ENCODE measurements at regions not wholly inside any gene's neighbourhood (a gene's known extent, or its start where the extent isn't known, plus 50 kb on each side); places are given as distances from the start of the nearest gene placed in this dataset.

DNA sequence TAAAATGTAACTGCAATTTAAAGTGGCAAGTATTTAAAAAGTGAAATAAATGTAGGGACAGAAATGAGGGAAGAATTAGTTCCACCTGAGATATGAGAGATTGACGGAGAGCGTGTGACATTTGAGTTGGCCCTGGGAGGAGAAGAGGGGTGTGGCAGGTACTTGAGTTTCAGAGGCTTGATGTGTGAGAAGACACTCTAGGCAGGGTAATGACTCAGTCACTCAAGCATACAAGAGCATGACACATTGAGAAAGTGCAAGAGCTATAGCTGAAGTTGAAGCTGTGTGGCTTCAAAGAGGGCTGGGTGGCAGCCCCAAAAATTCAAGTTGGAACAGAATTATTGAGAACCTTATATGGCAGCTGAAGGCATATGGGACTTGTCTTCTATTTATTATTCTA lies 420.5 kb downstream of the SLITRK2 start:
- Histone ChIP-seq H3K27me3 (ENCODE audit: control insufficient read depth, insufficient read depth, low read length) (no peaks in the 10 kb centered on the region), H4K91ac (ENCODE audit: insufficient read depth, low read depth, low read length) (no peak overlapping the region), H3K4me1 (ENCODE audit: control insufficient read depth, insufficient read depth, low read length) (no peaks in the 10 kb centered on the region), H3K14ac (replicated peaks; ENCODE audit: low read depth, low read length) (no peak overlapping the region), H4K8ac (ENCODE audit: low read depth in 2 of 2, low read length in 2 of 2) (no peak overlapping the region), H2AK5ac (ENCODE audit: low read depth, low read length) (no peak overlapping the region), H2AFZ (replicated peaks; ENCODE audit: low read length, poor library complexity) (no peak overlapping the region), H3K79me1 (ENCODE audit: low read depth in 1 of 2, low read length in 2 of 2) (no peaks in the 10 kb centered on the region), H3K23ac (ENCODE audit: low read depth, low read length) (no peak overlapping the region), H3K4me3 (ENCODE audit: insufficient read depth, low read depth, low read length) (no peak overlapping the region), H4K5ac (ENCODE audit: low read depth, low read length) (no peak overlapping the region), H3K36me3 (ENCODE audit: control insufficient read depth, insufficient read depth, low read length) (no peaks in the 10 kb centered on the region), H2BK5ac (ENCODE audit: low read depth, low read length, poor library complexity, severe bottlenecking) (no peak overlapping the region), H3K9me3 (ENCODE audit: control insufficient read depth, insufficient read depth, low read length) (peaks cover 3% of the 10 kb centered on the region; the same call in 1 of the 2 replicates), H3K18ac (ENCODE audit: low read depth, low read length) (no peak overlapping the region), H3K9ac (ENCODE audit: low read depth, low read length) (no peak overlapping the region), H4K20me1 (ENCODE audit: insufficient read depth, low read length) (no peaks in the 10 kb centered on the region), H2BK20ac (ENCODE audit: low read depth, low read length) (no peak overlapping the region), H3K27ac (ENCODE audit: insufficient read depth, low read length) (no peak overlapping the region), H3K56ac (ENCODE audit: extremely low read depth, insufficient read depth, low read length) (no peak overlapping the region), H3K4me2 (ENCODE audit: low read depth, low read length) (no peak overlapping the region), H3K4ac (ENCODE audit: low read depth, low read length) (no peak overlapping the region), H2BK120ac (ENCODE audit: low read depth, low read length) (no peak overlapping the region), H2BK15ac (ENCODE audit: low read depth, low read length) (no peak overlapping the region), H3K9me1 (ENCODE audit: insufficient read depth, low read length) (no peaks in the 10 kb centered on the region), H2AK9ac (replicated peaks; ENCODE audit: low read depth, low read length, poor library complexity) (no peak overlapping the region)
- WGBS, 2 experiments (ENCODE audit: extremely low coverage in 2 of 2, insufficient read length in 1 of 2) = no CpG with 5 or more reads among the region's 2 CpGs
- DNase-seq = no peak
- TF ChIP-seq RAD21 (IDR thresholded peaks at IDR 0.05; ENCODE audit: low read length) (no peak), POLR2A (IDR thresholded peaks at IDR 0.05; ENCODE audit: low read depth, low read length) (no peak), NFE2L2 (IDR thresholded peaks at IDR 0.05; ENCODE audit: low read depth, low read length) (no peak), BHLHE40 (IDR thresholded peaks at IDR 0.05; ENCODE audit: low read depth, low read length) (no peak), CHD1 (IDR thresholded peaks at IDR 0.05; ENCODE audit: low read depth, low read length) (no peak), MAZ (IDR thresholded peaks at IDR 0.05; ENCODE audit: borderline replicate concordance, low read depth, low read length) (no peak), FOS (IDR thresholded peaks at IDR 0.05; ENCODE audit: low read depth, low read length) (no peak), RFX5 (IDR thresholded peaks at IDR 0.05; ENCODE audit: low read depth, low read length) (no peak), MXI1 (IDR thresholded peaks at IDR 0.05; ENCODE audit: borderline replicate concordance, low read depth, low read length) (no peak), MAFK (IDR thresholded peaks at IDR 0.05; ENCODE audit: low read depth, low read length) (no peak)
- TF ChIP-seq, protein P1, sequence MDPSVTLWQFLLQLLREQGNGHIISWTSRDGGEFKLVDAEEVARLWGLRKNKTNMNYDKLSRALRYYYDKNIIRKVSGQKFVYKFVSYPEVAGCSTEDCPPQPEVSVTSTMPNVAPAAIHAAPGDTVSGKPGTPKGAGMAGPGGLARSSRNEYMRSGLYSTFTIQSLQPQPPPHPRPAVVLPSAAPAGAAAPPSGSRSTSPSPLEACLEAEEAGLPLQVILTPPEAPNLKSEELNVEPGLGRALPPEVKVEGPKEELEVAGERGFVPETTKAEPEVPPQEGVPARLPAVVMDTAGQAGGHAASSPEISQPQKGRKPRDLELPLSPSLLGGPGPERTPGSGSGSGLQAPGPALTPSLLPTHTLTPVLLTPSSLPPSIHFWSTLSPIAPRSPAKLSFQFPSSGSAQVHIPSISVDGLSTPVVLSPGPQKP (IDR thresholded peaks at IDR 0.05; ENCODE audit: borderline replicate concordance, low read depth, low read length) = no peak
- dilution Hi-C loops (cut with HindIII; ENCODE audit: low sequenced_read_pairs, unreplicated experiment) = no loop called here
- POLR2A ChIA-PET (ENCODE audit: unreplicated experiment) = no interaction called here
- intact Hi-C loops (cut with micrococcal nuclease) = no loop called here
- no peak for ATAC-seq (ENCODE audit: low read depth)
- no TSS peak for BruUV-seq (replicated peaks)
- in situ Hi-C loops (cut with MboI; ENCODE audit: low sequenced_read_pairs) = no loop called here
- CTCF ChIA-PET = no interaction called here
